ENCODE measurements at regions not wholly inside any gene's neighbourhood (a gene's known extent, or its start where the extent isn't known, plus 50 kb on each side); places are given as distances from the start of the nearest gene placed in this dataset.
"Not testable (repeated sequence)": the region's sequence is repeated elsewhere in the genome, so short reads cannot be mapped to it uniquely, and the experiment has no call there.

DNA sequence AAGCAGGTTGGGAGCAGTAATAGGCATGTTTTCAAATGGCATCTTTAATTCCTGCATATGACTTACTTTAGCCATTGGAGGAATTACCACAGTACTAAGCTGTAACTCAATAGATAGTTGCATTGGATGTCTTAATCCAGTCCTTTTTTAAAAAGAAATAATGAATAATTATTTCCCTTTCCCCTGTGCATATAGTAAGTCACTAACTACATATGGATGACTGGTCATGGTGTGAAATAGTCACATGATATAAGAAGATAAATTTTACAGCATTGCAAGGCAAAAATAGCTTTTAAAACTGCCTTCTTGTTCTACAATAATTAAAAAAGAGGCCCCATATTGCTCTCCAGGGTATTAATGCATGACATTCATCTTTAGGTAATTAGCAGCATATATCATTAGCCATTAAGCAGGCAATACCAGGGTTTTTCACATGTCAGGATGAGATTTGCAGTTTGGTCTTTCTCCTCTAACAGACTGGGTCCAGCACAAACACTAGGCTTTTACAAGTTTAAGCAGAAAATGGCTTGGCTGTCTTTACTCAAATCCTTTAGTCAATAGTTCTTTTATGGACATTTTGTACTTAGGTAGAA, 606.4 kb upstream of the RORB start:
- no peak for DNase-seq

DNA sequence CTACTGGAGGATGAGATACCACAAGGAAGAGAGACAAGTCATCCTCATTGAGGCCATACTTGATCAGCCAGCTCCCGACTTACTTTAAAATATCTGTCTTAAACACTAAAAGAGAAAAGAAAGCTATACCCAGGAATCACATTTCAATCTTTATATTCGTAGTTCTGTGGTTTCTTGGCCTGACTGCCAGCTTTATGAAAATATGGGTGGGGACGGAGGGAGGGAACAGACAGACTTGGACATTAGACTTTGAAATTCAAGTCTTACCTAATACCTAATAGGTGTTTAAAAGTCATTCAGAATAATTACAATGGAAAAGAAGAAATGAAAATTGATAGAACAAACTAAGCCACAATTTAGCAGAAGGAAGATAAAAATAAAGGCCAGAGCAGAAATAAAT, 604.8 kb upstream of the RORB start:
- no peak for DNase-seq

DNA sequence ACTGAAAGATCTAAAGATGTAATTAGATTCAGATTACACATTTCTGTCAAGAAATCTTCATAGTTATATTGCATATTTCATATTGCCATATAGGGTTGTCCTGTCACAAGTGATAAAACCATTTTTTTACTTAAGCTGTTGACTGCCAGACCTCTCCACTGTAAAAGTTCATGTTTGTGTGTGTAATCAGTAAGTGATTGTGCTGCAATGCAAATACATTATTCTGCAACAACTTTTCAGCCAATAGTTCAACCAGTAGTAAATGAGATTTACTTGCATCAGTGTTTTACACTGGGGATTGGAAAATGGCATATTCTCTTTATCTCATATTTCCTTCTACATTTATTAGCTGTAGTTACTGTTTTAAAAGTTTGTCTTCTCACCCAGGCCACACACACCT, 603.9 kb upstream of the RORB start:
- no peak for DNase-seq

DNA sequence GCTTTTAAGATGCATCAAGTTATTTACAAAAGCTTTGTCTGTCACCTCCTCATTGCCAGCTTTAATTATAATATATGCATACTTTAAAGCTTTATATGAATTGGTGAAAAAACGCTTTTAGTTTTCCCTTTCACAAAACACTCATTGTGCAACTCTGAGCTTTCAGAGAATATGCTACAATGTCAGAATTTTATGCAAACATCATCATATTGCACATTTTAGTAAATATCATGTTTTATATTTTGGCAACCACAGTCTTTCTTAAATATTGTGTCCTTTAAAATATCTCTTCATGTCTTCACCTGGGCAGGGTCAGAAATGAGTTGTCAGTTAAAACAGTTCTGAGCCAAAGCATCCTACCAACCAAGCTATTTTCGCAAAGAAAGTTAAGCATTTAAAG, 601.1 kb upstream of the RORB start:
- DNase-seq: no peak

DNA sequence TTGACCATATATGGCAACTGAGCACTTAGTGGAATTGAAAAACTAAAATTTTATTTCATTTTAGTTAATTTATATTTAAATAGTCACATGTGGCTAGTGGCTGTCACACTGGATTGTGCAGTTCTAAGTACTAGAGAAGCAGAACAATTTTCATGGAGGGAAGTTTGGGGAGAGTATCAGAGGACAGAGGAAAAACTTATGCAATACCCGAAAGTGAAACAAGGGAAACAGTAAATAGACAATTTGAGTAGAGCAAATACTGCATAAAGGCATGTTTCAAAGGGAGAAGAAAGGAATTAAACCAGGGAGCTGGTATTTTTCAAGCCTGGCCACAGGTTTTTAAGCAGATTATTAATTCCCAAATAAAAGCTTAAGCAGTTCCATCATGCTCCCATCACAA, 590.5 kb upstream of the RORB start:
- DNase-seq: no peak

DNA sequence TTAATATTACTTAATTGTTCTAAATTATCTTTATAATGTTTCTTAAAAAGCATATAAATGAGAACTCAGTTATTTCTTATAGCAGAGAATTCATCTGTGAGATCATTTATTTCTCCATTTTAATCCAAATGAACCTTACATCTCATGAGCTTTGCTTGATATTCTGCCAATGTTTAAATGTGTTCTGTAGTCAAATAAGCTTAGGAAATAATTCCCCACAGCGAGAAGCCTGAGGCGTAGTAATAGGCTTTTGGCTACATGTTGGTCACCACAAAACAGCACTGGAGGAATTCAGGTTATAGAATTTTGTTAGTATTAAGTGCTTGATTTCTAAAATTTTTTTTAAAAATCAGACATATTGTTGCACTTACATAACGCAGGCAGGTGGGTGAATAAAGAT, 585.3 kb upstream of the RORB start:
- no peak for DNase-seq

DNA sequence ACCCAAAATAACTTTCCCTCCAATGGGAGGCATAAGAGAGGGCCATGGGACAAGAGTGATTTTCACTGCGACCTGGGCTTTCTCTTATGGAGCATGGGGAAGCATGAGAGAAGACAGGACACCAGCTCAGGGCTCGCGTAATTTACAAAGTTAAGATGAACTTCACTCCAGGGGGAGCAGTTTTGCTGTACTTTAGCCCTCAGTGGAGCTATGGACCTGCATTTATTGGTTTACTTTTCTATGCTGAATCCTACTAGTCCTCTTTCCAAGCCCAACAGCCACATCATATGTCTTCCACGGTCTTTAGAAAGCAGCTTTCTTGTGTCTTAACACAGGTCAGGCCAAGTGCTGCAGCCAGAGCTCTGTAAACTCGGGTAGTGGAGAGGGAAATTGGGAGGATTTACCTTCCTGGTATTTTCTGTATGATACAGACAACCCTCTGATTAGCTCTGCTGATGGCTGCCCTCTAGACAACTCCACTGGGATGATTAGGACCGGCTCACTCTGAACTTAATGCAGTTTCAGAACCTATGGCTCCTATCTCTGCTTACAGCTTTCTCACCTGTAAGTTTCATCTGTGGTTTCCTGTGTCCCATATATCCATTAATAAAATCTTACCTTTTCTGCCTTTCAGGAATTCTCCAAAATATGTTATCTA, 581.0 kb upstream of the RORB start:
- no peak for DNase-seq

DNA sequence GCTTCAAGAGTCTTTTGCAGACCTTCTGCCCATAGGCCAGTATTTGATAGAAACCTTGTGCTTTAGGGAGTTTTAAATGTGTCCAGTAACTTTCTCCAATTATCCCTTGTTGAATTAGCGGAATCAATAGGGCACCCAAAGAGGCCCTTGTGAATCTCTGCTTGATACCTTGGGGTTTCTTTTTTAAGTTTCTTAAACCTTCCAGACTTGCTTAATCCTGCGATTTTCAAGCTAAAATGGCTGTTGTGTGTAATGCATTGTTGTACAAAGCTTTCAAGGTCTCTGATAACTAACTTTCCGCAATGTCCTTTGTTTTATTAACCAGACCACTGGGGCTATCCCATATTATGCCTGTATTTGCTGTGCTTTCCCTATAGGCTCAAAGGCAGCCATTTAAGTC, 577.4 kb upstream of the RORB start:
- no peak for DNase-seq

DNA sequence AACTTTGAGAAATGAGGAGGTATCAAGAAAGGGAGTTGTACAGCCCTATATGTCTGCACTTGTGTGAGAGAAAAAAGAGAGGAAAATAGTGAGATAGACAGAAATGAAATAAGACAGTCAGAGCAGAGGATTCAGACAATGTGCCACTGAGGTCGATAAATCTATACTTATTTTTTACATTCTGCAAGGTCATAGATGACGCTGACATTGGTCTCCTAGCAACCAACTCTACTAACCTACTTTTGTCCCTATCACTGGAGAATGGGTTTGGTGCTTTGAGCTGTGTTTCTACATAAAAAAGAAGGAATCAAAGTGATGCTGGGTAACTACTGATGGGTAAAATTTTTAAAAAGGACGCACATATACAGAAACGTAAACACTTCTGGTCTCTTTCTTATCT, 573.3 kb upstream of the RORB start:
- DNase-seq: no peak

DNA sequence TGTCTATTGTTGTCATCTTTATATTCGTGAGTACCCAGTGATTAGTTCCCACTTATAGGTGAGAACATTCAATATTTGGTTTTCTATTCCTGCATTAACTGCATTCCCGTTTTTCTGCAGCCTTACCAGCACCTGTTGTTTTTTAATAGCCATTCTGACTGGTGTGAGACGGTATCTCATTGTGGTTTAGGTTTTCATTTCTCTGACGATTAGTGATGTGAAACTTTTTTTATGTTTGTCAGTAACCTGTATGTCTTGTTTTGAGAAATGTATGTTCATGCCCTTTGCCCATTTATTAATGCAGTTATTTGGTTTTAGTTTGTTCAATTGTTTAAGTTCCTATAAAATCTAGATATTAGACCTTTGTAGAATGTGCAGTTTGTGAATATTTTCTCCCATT, 546.0 kb upstream of the RORB start:
- DNase-seq: no peak

DNA sequence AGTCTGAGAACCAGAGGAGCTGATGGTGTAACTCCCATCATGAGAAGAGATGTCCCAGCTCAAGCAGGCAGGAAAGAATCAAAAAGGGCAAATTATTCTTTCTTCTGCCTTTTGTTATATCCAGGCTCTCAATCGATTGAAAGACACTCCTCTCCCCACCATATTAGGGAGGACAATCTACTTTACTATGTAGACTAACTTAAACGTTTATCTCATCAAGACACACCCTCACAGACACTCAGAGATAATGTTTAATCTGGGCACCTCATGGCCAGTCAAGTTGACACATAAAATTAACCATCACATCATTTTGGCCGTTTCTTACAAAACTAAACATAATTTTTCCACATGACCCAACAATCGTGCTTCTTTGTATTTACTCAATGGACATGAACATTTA, 534.3 kb upstream of the RORB start:
- DNase-seq: no peak

DNA sequence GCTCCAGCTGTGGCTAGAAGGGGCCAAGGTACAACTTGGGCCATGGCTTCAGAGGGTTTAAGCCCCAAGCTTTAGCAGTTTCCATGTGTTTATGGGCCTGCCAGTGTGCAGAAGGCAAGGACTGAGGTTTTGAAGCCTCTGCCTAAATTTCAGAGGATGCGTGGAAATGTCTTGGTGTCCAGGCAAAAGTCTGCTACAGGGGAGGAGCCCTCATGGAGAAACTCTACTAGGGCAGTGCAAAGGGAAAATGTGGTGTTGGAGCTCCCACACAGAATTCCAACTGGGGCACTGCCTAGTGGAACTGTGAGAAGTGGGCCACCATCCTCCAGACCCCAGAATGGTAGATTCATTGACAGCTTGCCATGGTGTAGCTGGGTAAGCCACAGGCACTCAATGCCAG, 527.2 kb upstream of the RORB start:
- DNase-seq: no peak

DNA sequence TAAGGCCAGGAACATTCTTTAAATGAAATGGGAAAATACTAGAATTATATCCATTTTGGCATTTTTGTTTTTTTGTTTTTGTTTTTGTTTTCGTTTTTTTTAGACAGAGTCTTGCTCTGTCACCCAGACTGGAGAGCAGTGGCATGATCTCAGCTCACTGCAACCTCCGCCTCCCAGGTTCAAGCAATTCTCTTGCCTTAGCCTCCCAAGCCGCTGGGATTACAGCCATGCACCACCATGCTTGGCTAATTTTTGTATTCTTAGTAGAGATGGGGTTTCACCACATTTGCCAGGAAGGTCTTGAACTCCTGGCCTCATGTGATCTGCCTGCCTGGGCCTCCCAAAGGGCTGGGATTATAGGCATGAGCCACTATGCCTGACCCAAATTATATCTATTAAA, 520.7 kb upstream of the RORB start:
- DNase-seq: not testable (repeated sequence)

DNA sequence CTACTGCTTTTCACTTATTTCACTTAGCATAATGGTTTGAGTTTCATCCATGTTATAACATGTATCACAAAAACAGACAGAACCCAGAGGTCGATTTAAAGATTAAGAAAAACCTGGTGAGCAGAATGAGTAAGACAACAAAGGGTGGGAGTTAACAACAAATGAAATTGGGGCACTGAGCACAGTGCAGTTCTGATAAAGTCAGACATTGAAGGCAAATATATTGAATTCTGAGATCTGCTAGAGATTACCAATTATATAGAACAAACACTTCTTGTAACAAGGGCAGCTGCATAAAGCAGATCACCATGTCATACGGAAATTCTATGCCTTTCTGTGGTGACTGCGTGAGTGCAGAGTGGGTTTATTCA, 517.3 kb upstream of the RORB start:
- peak; percentile 6 for DNase-seq

DNA sequence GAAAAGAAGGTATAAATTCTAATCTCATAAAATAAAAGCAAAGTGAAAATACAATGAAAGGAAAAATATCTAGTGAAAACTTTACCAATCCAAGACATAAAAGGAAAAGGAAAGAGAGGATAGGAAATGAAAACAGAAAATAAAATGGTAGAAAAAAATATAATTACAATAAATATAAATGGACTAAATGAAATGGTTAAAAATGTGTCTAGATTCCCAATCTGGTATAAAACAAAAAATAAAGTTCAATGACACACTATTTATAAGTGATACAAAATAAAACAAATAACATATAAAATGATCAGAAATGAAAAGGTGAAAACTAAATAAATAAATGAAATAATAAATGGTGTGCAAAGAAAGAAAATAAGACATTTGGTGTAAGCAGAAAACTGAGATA, 516.4 kb upstream of the RORB start:
- DNase-seq: no peak

DNA sequence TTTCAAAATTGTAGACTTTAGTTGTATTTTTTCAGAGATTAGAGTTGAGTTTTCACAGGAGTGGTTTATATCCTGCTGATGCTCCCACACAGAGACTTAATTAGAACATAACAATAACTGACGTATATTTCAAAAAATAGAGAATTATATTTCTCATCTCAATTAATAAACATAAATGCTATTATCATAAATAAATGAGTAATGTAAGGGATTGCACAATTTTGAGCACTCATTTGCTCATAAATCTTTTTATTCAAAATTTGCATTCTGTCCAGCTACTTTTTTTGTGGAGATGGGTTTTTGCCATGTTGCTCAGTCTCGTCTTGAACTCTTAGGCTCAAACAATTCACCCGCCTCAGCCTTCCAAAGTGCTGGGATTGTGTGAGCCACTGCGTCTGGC, 515.7 kb upstream of the RORB start:
- no peak for DNase-seq

DNA sequence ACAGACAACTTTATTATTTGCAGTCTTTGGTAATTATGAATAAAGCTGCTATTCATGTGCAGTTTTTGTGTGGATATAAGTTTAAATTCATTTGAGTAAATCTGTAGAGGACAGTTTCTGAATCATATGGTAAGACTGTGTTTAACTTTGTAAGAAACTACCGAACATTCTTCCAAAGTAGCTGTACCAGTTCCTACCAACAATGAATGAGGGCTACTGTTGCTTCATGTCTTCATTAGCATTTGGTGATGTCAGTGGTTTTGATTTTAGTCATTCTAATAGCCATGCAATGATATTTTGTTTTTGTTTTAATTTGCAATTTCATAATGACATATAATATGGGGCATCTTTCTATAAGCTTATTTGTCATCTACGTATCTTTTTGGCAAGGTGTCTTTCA, 501.3 kb upstream of the RORB start:
- DNase-seq: no peak

DNA sequence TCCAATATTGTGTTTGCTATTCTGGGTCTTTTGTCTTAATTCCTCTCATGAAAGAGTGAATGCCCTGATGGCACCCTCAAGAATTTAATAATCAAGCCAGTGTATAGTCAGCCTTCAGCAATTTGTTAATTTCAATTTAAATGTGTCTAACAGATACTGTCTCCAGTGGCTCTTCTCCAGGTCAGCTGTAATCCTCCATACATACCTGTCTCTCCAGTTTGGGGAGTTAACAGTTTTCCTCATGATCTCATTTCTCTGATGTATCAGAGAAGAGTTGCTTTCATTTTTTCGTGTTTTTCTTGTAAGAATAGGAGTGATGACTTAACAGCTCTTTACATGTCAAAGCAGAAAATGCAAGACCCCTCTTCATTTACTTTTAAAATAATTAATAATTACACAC, 500.3 kb upstream of the RORB start:
- DNase-seq: no peak

DNA sequence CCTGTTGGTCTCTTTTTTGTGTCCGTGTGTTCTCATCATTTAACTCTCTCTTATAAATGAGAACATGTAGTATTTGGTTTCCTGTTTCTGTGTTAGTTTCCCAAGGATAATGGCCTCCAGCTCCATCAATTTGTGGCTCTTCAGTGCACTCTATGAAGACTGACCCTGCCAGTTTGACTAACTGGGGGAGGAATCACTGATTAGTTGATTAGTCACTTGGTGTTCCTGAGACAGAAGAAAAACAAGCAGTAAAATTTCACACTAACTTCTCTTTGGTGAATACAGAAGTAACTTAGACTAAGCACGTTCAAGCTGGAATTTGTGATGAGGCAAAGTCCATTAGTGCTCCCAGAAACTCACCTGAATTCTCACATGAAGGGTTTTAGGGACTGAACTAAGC, 495.8 kb upstream of the RORB start:
- no peak for DNase-seq

DNA sequence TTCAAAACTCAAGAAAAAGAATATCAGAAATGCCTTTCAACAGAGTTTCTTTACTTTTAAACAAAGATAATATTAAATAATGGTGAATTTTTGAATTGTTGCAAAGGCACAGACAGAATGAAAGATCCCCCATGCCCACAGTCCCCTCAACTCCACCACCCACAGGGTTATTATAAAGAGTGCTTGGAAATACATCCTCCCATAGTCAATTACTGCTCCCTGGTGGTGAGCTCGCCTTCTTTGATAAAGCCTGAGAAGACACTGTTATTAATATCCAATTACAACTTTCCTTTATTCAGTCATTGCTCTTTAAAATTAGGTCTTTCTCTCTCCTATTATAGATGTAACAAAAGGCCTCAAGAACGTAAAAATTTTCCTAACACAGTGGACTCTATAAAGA, 490.2 kb upstream of the RORB start:
- DNase-seq: no peak

DNA sequence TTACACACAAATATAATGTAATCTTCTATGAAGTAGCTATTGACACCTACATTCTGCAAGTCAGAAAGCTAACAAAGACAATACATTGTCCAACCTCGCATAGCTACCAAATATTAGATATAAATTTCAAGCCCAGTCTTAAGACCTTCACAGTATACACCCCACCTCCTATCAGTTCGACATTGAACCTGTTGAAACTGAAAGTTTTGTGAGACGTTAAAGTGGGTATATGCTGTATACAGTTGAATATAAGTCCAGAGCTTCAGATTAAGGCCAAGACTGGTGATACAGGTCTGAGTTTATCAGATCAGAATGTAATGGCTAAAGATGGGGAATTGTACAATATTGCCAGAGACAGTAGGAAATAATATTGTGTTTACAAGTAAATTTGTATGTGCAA, 489.3 kb upstream of the RORB start:
- DNase-seq: no peak

DNA sequence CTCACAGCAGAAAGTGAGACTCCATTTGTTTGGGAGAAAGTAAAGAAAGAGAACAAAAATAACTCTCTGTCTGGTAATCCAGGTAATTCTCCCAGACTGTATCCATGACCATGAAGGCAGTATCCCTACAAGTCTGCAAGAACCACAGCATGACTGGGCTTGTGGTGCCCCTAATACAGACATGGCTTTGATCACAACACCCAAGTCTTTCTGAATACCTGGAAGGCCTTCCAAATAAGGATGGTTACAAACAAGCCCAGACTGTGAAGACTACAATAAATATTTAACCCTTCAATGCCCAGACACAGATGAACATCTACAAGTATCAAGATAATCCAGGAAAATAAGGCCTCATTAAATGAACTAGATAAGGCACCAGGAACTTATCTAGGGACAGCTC, 481.1 kb upstream of the RORB start:
- no peak for DNase-seq

DNA sequence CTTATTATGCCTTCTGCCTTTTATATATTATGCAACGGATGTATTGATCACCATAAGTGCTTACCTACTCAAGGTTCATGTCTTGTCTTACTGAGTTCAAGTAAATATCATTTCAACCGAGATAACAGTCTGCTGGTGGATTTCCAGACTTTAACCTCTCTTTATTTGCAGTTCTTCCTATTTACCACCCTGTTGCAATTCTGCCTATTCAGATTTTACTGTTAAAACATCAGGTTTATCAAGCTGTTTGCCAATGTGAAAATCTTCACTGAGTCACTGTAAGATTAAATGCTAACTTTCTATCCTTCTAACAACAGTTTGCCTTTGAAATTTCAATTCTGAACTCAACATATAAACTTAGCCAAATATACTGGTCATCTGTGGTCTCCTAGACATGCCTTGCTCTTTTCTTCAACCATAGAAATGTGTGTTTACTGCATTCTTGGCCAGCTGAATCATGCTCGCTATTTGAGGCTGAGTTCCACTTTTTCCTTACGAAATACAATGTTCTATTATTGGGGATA, 471.7 kb upstream of the RORB start:
- no peak for DNase-seq

DNA sequence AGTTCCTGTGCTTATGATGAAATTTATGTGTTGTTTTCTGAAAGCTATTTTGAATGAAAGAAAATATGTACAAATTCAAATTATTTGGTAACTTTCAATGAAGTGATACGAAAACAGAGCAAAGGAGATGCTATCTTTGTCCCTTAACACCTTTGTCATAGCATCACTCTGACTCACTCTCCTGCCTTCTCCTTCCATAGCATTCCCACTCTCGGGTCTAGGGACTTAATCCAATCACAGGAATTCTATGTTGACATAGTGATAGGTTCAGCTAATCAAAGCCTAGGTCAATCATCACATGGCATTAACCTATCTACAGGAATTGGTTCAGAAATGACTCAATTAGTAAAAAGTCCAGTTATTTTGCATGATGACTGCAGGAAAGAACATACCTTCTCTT, 464.7 kb upstream of the RORB start:
- no peak for DNase-seq

DNA sequence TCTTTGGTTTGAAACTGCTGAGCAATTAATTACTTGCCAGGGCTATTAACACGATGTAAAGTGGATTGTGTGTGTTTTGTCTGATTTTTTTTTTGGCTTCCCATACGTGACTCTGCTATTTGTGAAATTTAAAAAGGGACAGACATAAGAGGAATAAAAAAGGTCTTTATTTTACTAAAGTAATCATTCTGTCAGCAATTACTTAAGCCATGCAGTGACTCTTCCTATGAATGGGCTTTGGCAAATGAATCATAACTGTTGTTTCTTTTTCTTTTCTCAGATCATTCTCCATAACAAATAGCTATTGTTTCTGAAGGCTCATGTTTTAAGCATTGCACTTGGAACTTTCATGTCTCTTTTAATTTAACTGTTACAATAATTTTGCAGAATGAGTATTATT, 461.3 kb upstream of the RORB start:
- DNase-seq: peak; percentile 57
